PC-3 (cell line): ENCODE measurements at regions not wholly inside any gene's neighbourhood (a gene's known extent, or its start where the extent isn't known, plus 50 kb on each side); places are given as distances from the start of the nearest gene placed in this dataset.

ENCODE experiments used
- CTCF ChIP-seq: fragments of 300-600 bp; sonication (generic); conservative IDR thresholded peaks from 2 replicates; pipeline ENCODE4 v1.5.1; 2017; ENCODE audit warnings: antibody characterized with exemption, low read depth, mild to moderate bottlenecking, low read length
- EZH2 ChIP-seq: fragments of 300-600 bp; sonication (generic); IDR thresholded peaks from one replicate; pipeline ENCODE4 v1.6.1; 2017; ENCODE audit warnings: antibody characterized with exemption, mild to moderate bottlenecking, low read length; ENCODE audit not compliant: unreplicated experiment
- EZH2phosphoT487 ChIP-seq: fragments of 300-600 bp; sonication (generic); IDR thresholded peaks from 2 replicates; pipeline ENCODE4 v1.6.1; 2018; ENCODE audit warnings: mild to moderate bottlenecking, antibody characterized with exemption, low read length, borderline replicate concordance

GRCh38 chr2:185583058-185583816 lies 155.4 kb upstream of the FSIP2 start:
- TF ChIP-seq CTCF (no peak), EZH2phosphoT487 (no peak), EZH2 (no peak)
